ENCODE measurements at regions not wholly inside any gene's neighbourhood (a gene's known extent, or its start where the extent isn't known, plus 50 kb on each side); places are given as distances from the start of the nearest gene placed in this dataset.
"Not testable (repeated sequence)": the region's sequence is repeated elsewhere in the genome, so short reads cannot be mapped to it uniquely, and the experiment has no call there.

GRCh38 chr2:131627777-131628176 is 100.1 kb downstream of the CCDC74A start:
- H3K4me1 ChIP-seq; H3K27me3 ChIP-seq; H3K27ac ChIP-seq; DNase-seq; H3K4me3 ChIP-seq; H3K9me3 ChIP-seq; ATAC-seq; H3K36me3 ChIP-seq; intact Hi-C loops (cut with DNase I): not testable (repeated sequence)
- 41 to 59% methylated on average over 2 of the region's 2 CpGs for WGBS, 2 donors

- H3K4me1 ChIP-seq; H3K4me3 ChIP-seq; H3K36me3 ChIP-seq; ATAC-seq; H3K9me3 ChIP-seq; DNase-seq; H3K27ac ChIP-seq; intact Hi-C loops (cut with DNase I); H3K27me3 ChIP-seq: not testable (repeated sequence)
- WGBS, 2 donors: 94 to 96% methylated on average over 2 of the region's 2 CpGs
Measured at GRCh38 chr2:131631648-131632047, 104.0 kb downstream of the CCDC74A start.

- 87 to 94% methylated on average over 8 of the region's 8 CpGs for WGBS, 2 donors
- ATAC-seq; H3K27me3 ChIP-seq; intact Hi-C loops (cut with DNase I); H3K4me1 ChIP-seq; H3K27ac ChIP-seq; H3K4me3 ChIP-seq; DNase-seq; H3K36me3 ChIP-seq; H3K9me3 ChIP-seq: not testable (repeated sequence)
Measured at GRCh38 chr2:131633405-131633804, 105.7 kb downstream of the CCDC74A start.

GRCh38 chr2:131633827-131634695 is 106.4 kb downstream of the CCDC74A start:
- H3K27ac ChIP-seq; DNase-seq; H3K4me1 ChIP-seq; H3K4me3 ChIP-seq; H3K27me3 ChIP-seq; ATAC-seq; intact Hi-C loops (cut with DNase I); H3K9me3 ChIP-seq; H3K36me3 ChIP-seq: not testable (repeated sequence)
- WGBS, 2 donors: 87 to 89% methylated on average over 10 of the region's 10 CpGs

GRCh38 chr2:131635611-131636010 is 107.9 kb downstream of the CCDC74A start:
- peaks cover 0 to 6% (median 0%) of the 10 kb centered on the region in 11 donors for H3K9me3 ChIP-seq
- no peak overlapping the region for H3K27ac ChIP-seq
- 78 to 88% methylated on average over 9 of the region's 9 CpGs for WGBS, 2 donors
- no peaks in the 10 kb centered on the region for H3K4me1 ChIP-seq
- ATAC-seq (no peak), DNase-seq (no peak)
- peaks cover 0 to 3% (median 0%) of the 10 kb centered on the region in 7 donors for H3K27me3 ChIP-seq
- no peaks in the 10 kb centered on the region for H3K36me3 ChIP-seq
- no peak overlapping the region for H3K4me3 ChIP-seq
- no peak for TF ChIP-seq CTCF (IDR thresholded peaks at IDR 0.05)
- intact Hi-C loops (cut with DNase I): no loop called here

- 63 to 69% methylated on average over 7 of the region's 7 CpGs for WGBS, 2 donors
- H3K27me3 ChIP-seq; H3K36me3 ChIP-seq; H3K27ac ChIP-seq; DNase-seq; intact Hi-C loops (cut with DNase I); H3K9me3 ChIP-seq; H3K4me1 ChIP-seq; H3K4me3 ChIP-seq; ATAC-seq: not testable (repeated sequence)
Measured at GRCh38 chr2:131636704-131637308, 109.1 kb downstream of the CCDC74A start.

- ATAC-seq; intact Hi-C loops (cut with DNase I); H3K27ac ChIP-seq; DNase-seq; H3K9me3 ChIP-seq; H3K4me3 ChIP-seq; H3K27me3 ChIP-seq; H3K36me3 ChIP-seq: not testable (repeated sequence)
- H3K4me1 ChIP-seq: peaks cover 0 to 11% (median 0%) of the 10 kb centered on the region in 9 donors
- WGBS, 2 donors: 66 to 76% methylated on average over 4 of the region's 4 CpGs
Measured at GRCh38 chr2:131639001-131639620, 111.4 kb downstream of the CCDC74A start.
